C4-2B (cell line): ENCODE measurements at regions not wholly inside any gene's neighbourhood (a gene's known extent, or its start where the extent isn't known, plus 50 kb on each side); places are given as distances from the start of the nearest gene placed in this dataset.

Experiments
- CTCF ChIP-seq: fragments of 450-650 bp; conservative IDR thresholded peaks from 2 replicates; pipeline ENCODE4 v1.5.1; 2017; ENCODE audit warnings: mild to moderate bottlenecking
- ZFX ChIP-seq: fragments of 450-650 bp; IDR thresholded peaks from 2 replicates; pipeline ENCODE4 v1.6.1; 2017

- TF ChIP-seq CTCF (no peak), ZFX (no peak)
Observed at GRCh38 chr16:29313559-29314048, 92.9 kb downstream of the NPIPB11 start.
